SK-N-SH (cell line): ENCODE measurements at regions not wholly inside any gene's neighbourhood (a gene's known extent, or its start where the extent isn't known, plus 50 kb on each side); places are given as distances from the start of the nearest gene placed in this dataset.

Experiments used
- CTCF ChIA-PET: fragments of 300-600, 350-600 bp; formaldehyde crosslinking; extraction: SDS; loops from one replicate; lab custom pipeline; 2021; lab: Yijun Ruan, JAX
- POLR2A ChIA-PET: fragments of 350-600 bp; sonication (Branson Sonifier 250); formaldehyde crosslinking; extraction: SDS; loops from one replicate; lab custom pipeline; 2020; ENCODE audit warnings: antibody characterized with exemption, inconsistent platforms; lab: Yijun Ruan, JAX
- DNase-seq: peaks from one replicate; pipeline ENCODE4 v3.0.0; 2012
- H2AFZ ChIP-seq: fragments of 200-600 bp; sonication (generic); 2 replicates; pipeline ENCODE4 v1.8.1; 2016; ENCODE audit warnings: antibody characterized with exemption, mild to moderate bottlenecking, low read depth
- H3F3A ChIP-seq: fragments of 200-600 bp; sonication (generic); replicated peaks from 2 replicates; pipeline ENCODE3; 2016; ENCODE audit warnings: antibody characterized with exemption, mild to moderate bottlenecking; ENCODE audit not compliant: insufficient read depth
- H3K27ac ChIP-seq, 2 experiments: fragments of 200-500 bp in 1 of 2; fragments of 200-600 bp in 1 of 2; sonication (Bioruptor generic) in 1 of 2; sonication (generic), shearing (Covaris generic) in 1 of 2; 2 replicates each; pipeline versions ENCODE4 v1.5.1 to v1.6.1; 2014 to 2016; ENCODE audit warnings: low read depth in 2 of 2, inconsistent platforms in 1 of 2, low read length in 1 of 2, mild to moderate bottlenecking in 1 of 2, mixed read lengths in 1 of 2
- H3K27me3 ChIP-seq: fragments of 200-600 bp; sonication (generic), shearing (Covaris generic); 2 replicates; pipeline ENCODE4 v1.6.1; 2016; ENCODE audit warnings: mixed run types; ENCODE audit not compliant: insufficient read depth
- H3K36me3 ChIP-seq, 2 experiments: fragments of 200-500 bp in 1 of 2; fragments of 200-600 bp in 1 of 2; sonication (Bioruptor generic) in 1 of 2; sonication (generic) in 1 of 2; replicated peaks in 1 of 2; 2 replicates each; pipeline versions ENCODE3 to v1.5.1; 2014 to 2016; ENCODE audit warnings: low read length in 1 of 2, mild to moderate bottlenecking in 1 of 2; ENCODE audit not compliant: insufficient read depth in 2 of 2, control insufficient read depth in 1 of 2
- H3K4me1 ChIP-seq, 2 experiments: fragments of 200-500 bp in 1 of 2; fragments of 200-600 bp in 1 of 2; sonication (Bioruptor generic) in 1 of 2; sonication (generic), shearing (Covaris generic) in 1 of 2; 2 replicates each; pipeline versions ENCODE4 v1.5.1 to v1.6.1; 2014 to 2016; ENCODE audit warnings: low read depth in 1 of 2, low read length in 1 of 2, mixed run types in 1 of 2; ENCODE audit not compliant: insufficient read depth in 2 of 2, control insufficient read depth in 1 of 2
- H3K4me2 ChIP-seq: fragments of 200-600 bp; sonication (generic), shearing (Covaris generic); 2 replicates; pipeline ENCODE4 v1.6.1; 2017; ENCODE audit warnings: mixed run types
- H3K4me3 ChIP-seq, 2 experiments: fragments of 200-500 bp in 1 of 2; fragments of 200-600 bp in 1 of 2; sonication (Bioruptor generic) in 1 of 2; sonication (generic), shearing (Covaris generic) in 1 of 2; 2 replicates each; pipeline versions ENCODE4 v1.5.1 to v1.8.1; 2014 to 2016; ENCODE audit warnings: low read depth in 2 of 2, inconsistent platforms in 1 of 2, low read length in 1 of 2, mild to moderate bottlenecking in 1 of 2, mixed read lengths in 1 of 2, moderate library complexity in 1 of 2
- H3K79me2 ChIP-seq: fragments of 200-600 bp; sonication (generic); 2 replicates; pipeline ENCODE4 v1.8.1; 2017; ENCODE audit warnings: mild to moderate bottlenecking; ENCODE audit not compliant: insufficient read depth
- H3K9ac ChIP-seq: fragments of 200-600 bp; sonication (generic); 2 replicates; pipeline ENCODE4 v1.6.1; 2017; ENCODE audit warnings: mixed run types
- H3K9me2 ChIP-seq: fragments of 200-600 bp; sonication (generic); 2 replicates; pipeline ENCODE4 v1.6.1; 2017; ENCODE audit warnings: mixed run types
- H3K9me3 ChIP-seq: fragments of 200-600 bp; sonication (generic); 2 replicates; pipeline ENCODE4 v1.6.1; 2017; ENCODE audit warnings: mixed run types, mild to moderate bottlenecking, moderate library complexity
- H4K20me1 ChIP-seq: fragments of 200-600 bp; sonication (generic); 2 replicates; pipeline ENCODE4 v1.6.1; 2017; ENCODE audit warnings: mild to moderate bottlenecking, mixed run types; ENCODE audit not compliant: insufficient read depth
- CHD2 ChIP-seq: fragments of 150-350 bp; IDR thresholded peaks from 2 replicates; pipeline ENCODE4 v1.6.1; 2018; ENCODE audit warnings: low read length; ENCODE audit not compliant: partially characterized antibody
- MEF2A ChIP-seq: IDR thresholded peaks from 2 replicates; pipeline ENCODE4 v1.4.0; 2012; ENCODE audit warnings: low read depth, borderline replicate concordance
- RAD21 ChIP-seq: IDR thresholded peaks from 2 replicates; pipeline ENCODE4 v1.6.1; 2012; ENCODE audit warnings: mild to moderate bottlenecking, low read length
- SIN3A ChIP-seq: IDR thresholded peaks from 2 replicates; pipeline ENCODE4 v1.6.1; 2012; ENCODE audit warnings: low read depth, mild to moderate bottlenecking, low read length, moderate library complexity, borderline replicate concordance
- TAF1 ChIP-seq: IDR thresholded peaks from 2 replicates; pipeline ENCODE4 v1.6.1; 2012; ENCODE audit warnings: low read depth, mild to moderate bottlenecking, low read length, moderate library complexity, borderline replicate concordance
- WGBS: methylation state at CpG from one replicate; pipeline ENCODE4 v1.1.6; 2017; ENCODE audit warnings: low lambda C conversion rate; 5-methylcytosine and 5-hydroxymethylcytosine counted together
- TF ChIP-seq, protein P1 (sequence below): fragments of 200-600 bp; sonication (generic); IDR thresholded peaks from 2 replicates; pipeline ENCODE4 v1.6.1; 2017; ENCODE audit warnings: antibody characterized with exemption, mild to moderate bottlenecking, moderate library complexity
- TF ChIP-seq, protein P2 (sequence below): IDR thresholded peaks from 2 replicates; pipeline ENCODE4; 2012
- TF ChIP-seq, protein P3 (sequence below): IDR thresholded peaks from 2 replicates; pipeline ENCODE4 v1.4.0; 2012; ENCODE audit warnings: low read depth
- TF ChIP-seq, protein P4 (sequence below): fragments of 150-350 bp; IDR thresholded peaks from 2 replicates; pipeline ENCODE4 v1.6.1; 2017; ENCODE audit warnings: antibody characterized with exemption, low read length, low read depth, borderline replicate concordance

DNA sequence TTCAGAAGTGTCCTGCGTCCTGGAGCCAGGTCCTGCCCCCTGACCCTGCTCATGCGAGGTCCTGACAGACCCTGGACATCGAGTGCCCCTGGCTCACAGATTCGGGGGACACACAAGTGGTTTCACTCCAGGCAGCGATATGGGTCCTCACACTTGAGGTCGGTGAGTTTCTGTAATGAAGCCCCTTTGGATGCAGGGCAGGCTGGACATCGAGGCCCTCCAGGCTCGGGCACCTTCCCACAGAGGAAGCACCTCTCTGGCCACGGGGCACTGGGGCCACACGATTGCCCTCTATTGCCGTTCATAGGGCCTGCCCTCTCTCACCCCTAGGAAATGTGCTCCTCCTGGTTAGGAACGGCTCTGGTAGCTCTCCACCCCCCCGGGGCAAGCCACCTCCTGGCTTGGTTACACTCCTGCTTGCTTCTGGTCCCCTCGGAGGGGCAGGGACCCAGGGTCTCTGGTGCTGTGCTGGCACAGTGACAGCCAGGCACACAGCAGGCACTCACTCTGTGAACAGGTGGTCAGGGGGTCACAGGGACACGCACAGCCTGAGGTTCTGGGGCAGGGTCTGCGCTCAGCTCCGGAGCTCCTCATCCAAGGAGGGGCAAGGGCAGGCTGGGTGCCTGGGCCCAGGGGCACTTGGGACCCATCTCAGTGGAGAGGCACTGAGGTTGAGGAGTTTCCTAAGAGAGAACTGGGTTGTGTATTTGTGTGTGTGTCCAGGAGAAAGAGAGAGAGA, 907.7 kb downstream of the BRD1 start (continued):
- TF ChIP-seq, protein P1, sequence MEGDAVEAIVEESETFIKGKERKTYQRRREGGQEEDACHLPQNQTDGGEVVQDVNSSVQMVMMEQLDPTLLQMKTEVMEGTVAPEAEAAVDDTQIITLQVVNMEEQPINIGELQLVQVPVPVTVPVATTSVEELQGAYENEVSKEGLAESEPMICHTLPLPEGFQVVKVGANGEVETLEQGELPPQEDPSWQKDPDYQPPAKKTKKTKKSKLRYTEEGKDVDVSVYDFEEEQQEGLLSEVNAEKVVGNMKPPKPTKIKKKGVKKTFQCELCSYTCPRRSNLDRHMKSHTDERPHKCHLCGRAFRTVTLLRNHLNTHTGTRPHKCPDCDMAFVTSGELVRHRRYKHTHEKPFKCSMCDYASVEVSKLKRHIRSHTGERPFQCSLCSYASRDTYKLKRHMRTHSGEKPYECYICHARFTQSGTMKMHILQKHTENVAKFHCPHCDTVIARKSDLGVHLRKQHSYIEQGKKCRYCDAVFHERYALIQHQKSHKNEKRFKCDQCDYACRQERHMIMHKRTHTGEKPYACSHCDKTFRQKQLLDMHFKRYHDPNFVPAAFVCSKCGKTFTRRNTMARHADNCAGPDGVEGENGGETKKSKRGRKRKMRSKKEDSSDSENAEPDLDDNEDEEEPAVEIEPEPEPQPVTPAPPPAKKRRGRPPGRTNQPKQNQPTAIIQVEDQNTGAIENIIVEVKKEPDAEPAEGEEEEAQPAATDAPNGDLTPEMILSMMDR: no peak
- TF ChIP-seq MEF2A: no peak
- no peak for TF ChIP-seq TAF1
- TF ChIP-seq RAD21: no peak
- TF ChIP-seq, protein P2, sequence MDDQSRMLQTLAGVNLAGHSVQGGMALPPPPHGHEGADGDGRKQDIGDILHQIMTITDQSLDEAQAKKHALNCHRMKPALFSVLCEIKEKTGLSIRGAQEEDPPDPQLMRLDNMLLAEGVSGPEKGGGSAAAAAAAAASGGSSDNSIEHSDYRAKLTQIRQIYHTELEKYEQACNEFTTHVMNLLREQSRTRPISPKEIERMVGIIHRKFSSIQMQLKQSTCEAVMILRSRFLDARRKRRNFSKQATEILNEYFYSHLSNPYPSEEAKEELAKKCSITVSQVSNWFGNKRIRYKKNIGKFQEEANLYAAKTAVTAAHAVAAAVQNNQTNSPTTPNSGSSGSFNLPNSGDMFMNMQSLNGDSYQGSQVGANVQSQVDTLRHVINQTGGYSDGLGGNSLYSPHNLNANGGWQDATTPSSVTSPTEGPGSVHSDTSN: no peak

DNA sequence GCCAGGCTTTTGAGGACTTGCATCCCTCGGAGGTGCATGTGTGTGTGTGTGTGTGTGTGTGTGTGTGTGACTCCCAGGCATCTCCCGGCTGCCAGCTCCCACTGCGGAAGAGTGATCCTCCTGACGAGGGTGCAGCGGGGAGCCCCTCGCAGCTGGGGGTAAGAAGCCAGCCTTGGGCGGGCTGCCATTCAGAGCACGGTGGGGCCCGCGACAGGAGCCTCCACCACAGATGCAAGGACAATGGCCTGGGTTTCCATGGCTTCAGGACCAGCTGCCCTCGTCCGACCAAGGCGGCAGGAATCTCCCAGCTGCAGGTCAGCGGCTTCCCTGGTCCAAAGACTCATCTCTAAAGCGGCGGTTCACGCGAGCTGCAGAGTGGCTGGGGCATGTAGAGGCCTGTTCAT, 908.5 kb downstream of the BRD1 start:
- H3K4me3 ChIP-seq: no peak overlapping the region
- no peaks in the 10 kb centered on the region for H3K79me2 ChIP-seq
- TF ChIP-seq SIN3A (no peak), RAD21 (no peak), CHD2 (no peak)
- TF ChIP-seq, protein P2: no peak
- TF ChIP-seq, protein P3, sequence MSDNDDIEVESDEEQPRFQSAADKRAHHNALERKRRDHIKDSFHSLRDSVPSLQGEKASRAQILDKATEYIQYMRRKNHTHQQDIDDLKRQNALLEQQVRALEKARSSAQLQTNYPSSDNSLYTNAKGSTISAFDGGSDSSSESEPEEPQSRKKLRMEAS: no peak
- TF ChIP-seq, protein P4, sequence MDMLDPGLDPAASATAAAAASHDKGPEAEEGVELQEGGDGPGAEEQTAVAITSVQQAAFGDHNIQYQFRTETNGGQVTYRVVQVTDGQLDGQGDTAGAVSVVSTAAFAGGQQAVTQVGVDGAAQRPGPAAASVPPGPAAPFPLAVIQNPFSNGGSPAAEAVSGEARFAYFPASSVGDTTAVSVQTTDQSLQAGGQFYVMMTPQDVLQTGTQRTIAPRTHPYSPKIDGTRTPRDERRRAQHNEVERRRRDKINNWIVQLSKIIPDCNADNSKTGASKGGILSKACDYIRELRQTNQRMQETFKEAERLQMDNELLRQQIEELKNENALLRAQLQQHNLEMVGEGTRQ: no peak
- TF ChIP-seq, protein P1: no peak
- H3K27ac ChIP-seq: no peak overlapping the region
- POLR2A ChIA-PET: interaction anchor here (0.6 kb wide), 1 partner anchor 20 kb away, joined by 3 read pairs; no protein-coding TSS in a partner anchor
- no peaks in the 10 kb centered on the region for H3K9me2 ChIP-seq
- H3K36me3 ChIP-seq: no peaks in the 10 kb centered on the region
- CTCF ChIA-PET: interaction anchor here (0.6 kb wide), 1 partner anchor 342 kb away, joined by 3 read pairs; no protein-coding TSS in a partner anchor
- H3K27me3 ChIP-seq: no peaks in the 10 kb centered on the region; the same call in 1 of the 2 replicates
- H3K9ac ChIP-seq: no peak overlapping the region
- H4K20me1 ChIP-seq: no peaks in the 10 kb centered on the region
- WGBS: no CpG with 5 or more reads among the region's 18 CpGs
- no peak overlapping the region for H3K4me2 ChIP-seq
- no peaks in the 10 kb centered on the region for H3F3A ChIP-seq
- no peak overlapping the region for H2AFZ ChIP-seq
- peaks cover 0 to 2% of the 10 kb centered on the region in 2 experiments; a peak in 1 of 4 replicates for H3K4me1 ChIP-seq
- DNase-seq: no peak
- no peaks in the 10 kb centered on the region for H3K9me3 ChIP-seq
